Suprapubic skin (tissue), 3 donors: ENCODE measurements at regions not wholly inside any gene's neighbourhood (a gene's known extent, or its start where the extent isn't known, plus 50 kb on each side); places are given as distances from the start of the nearest gene placed in this dataset.

ENCODE experiments used
- POLR2A ChIP-seq, 2 donors: fragments of 450-650 bp; IDR thresholded peaks; one replicate each; pipeline ENCODE4 v1.6.1; 2017; ENCODE audit warnings: antibody characterized with exemption in 2 of 2, mild to moderate bottlenecking in 2 of 2, moderate library complexity in 2 of 2
- TF ChIP-seq, protein P1 (sequence below), 2 donors: fragments of 200-600 bp in 1 of 2; fragments of 450-650 bp in 1 of 2; sonication (generic) in 1 of 2; IDR thresholded peaks; one replicate each; pipeline ENCODE4 v1.5.1; 2016 to 2019; ENCODE audit warnings: antibody characterized with exemption in 2 of 2, mild to moderate bottlenecking in 1 of 2, moderate library complexity in 1 of 2

DNA sequence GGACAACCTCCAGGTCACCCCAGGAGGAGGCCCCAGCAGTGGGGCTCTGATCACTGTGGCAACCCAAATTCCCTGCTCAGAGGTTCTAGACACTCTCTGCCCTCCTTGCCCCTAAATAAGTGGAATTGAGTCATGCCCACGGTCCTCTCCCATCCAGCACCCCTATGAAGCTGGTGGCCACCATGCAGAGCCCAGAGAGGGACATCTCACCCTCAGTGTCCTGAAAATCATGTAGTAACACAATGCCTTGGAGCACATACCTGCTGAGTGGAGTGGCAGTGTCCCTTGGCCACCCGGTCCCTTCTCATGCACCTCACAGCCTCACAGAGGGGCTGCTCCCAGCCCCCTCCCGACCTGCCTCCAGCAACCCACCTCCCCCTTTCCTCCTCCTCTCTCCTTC lies 114.3 kb upstream of the MEF2A start:
- TF ChIP-seq, protein P1, sequence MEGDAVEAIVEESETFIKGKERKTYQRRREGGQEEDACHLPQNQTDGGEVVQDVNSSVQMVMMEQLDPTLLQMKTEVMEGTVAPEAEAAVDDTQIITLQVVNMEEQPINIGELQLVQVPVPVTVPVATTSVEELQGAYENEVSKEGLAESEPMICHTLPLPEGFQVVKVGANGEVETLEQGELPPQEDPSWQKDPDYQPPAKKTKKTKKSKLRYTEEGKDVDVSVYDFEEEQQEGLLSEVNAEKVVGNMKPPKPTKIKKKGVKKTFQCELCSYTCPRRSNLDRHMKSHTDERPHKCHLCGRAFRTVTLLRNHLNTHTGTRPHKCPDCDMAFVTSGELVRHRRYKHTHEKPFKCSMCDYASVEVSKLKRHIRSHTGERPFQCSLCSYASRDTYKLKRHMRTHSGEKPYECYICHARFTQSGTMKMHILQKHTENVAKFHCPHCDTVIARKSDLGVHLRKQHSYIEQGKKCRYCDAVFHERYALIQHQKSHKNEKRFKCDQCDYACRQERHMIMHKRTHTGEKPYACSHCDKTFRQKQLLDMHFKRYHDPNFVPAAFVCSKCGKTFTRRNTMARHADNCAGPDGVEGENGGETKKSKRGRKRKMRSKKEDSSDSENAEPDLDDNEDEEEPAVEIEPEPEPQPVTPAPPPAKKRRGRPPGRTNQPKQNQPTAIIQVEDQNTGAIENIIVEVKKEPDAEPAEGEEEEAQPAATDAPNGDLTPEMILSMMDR (IDR thresholded peaks at IDR 0.05), result no peak
- TF ChIP-seq POLR2A (IDR thresholded peaks at IDR 0.05), result no peak
